IPS-NIHi11 (cell line): ENCODE measurements at regions not wholly inside any gene's neighbourhood (a gene's known extent, or its start where the extent isn't known, plus 50 kb on each side); places are given as distances from the start of the nearest gene placed in this dataset.
"Not testable (repeated sequence)": the region's sequence is repeated elsewhere in the genome, so short reads cannot be mapped to it uniquely, and the experiment has no call there.

Experiments
- DNase-seq: peaks from one replicate; pipeline ENCODE4 v3.0.0; 2012; ENCODE audit warnings: mixed read lengths, low spot score

DNA sequence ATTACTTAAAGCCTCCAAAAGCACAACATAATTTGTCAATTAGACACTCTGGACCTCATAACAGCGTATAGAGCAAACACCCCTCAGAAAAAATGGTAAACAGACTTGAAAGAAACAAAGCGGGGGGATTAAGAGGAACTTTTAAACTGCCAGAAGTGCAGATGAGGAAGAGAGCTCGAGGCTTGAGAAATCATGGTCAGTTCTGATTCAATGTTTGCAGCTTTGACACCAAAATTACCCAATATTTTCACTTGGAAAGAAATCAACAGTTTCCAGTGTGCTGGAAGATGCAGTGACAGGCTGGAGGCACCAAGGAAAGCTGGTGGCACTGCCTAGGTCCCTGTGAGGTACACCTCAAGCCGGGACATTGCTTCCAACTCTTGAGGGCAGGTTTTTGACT lies 180.9 kb upstream of the TOX3 start:
- DNase-seq = no peak

DNA sequence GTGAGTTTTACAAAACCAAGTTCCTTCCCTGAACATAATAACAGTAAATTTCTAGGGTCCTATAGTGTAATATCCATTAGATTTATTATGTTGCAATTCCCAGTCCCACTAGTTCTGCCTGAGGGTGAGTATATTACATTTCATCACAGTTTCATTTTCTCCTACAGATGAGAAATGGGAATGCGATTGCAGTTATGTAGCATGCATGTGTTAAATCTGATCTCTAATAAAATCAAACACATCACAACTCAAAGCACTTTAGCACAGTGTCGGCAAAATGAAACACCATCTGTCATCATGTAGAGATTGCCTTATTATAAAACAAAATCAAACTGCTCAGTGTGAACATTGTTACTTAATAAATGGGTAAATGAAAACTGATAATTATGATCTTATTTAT lies 180.5 kb upstream of the TOX3 start:
- no peak for DNase-seq

DNA sequence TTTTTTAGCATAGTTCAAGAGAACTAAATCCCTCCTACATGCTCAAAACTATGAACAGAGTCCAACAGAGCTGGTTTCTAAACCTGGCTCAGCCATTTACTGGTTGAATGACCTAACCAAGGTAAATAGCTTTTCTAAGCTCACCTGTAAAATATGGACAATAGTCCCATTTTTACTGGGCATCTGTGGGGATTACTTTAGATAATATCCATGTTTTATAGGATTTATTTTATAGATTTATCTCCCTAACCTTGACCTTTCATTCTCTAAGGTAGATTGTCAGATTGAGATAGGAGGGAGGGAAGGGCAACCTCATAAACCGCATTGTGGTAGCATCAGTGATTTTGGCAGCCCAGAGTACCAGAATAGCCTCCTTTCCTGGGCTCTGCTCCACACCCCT lies 178.5 kb upstream of the TOX3 start:
- no peak for DNase-seq

DNA sequence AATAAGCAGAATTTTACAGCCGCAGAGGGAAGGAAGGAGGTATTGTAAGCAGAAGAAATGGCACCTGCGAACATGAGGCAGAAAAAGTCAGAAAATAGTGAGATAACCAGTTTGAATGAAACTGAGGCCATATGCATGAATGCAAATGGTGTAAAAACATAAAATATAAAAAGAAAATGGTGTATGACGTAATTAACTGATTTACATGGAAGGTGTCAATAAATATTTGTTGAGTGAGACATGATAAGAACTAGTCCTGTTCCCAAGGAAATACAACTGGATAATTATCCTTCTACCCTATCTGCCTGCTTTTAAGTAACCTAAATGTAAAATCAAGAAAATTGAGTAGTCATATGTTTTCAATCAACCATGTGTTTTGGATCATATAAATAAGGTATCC lies 178.1 kb upstream of the TOX3 start:
- DNase-seq = no peak

DNA sequence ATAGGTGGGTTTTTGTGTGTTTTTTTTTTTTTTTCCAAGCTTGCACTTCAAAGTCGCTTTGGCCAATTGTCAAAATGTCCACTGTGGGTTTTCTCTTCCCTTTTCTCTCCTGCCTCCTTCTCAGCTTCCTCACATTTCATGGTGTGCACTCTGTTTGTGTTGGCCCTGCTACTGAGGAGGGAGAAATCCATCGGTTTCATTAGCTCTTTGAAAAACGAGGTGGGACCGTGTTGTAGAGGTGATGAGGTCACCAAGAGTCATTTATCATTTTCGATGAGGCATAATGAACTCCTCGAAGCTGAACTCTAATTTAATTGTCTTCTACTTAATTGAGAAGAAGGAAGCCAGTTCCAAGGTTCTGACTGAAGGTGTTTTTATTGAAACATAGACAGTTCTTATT lies 174.4 kb upstream of the TOX3 start:
- no peak for DNase-seq

DNA sequence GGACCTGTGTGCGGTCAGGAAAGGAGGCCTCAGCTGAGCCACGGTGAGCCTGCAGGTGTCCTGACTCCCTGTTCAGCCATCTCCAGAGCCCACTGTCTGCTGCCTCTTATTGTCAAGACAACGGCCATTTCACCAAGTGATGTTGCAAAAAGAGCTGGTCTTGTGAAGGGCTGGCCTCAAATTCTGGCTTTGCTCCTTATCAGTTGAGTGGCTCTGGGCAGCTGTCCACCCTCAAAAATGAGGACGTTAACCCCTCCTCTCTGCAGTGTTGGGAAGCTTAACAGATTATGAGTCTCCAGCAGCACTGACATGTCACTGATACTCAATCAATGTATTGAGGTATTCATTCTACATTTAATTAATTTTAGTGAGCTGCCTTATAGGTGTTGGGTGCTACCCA lies 171.1 kb upstream of the TOX3 start:
- DNase-seq = no peak

DNA sequence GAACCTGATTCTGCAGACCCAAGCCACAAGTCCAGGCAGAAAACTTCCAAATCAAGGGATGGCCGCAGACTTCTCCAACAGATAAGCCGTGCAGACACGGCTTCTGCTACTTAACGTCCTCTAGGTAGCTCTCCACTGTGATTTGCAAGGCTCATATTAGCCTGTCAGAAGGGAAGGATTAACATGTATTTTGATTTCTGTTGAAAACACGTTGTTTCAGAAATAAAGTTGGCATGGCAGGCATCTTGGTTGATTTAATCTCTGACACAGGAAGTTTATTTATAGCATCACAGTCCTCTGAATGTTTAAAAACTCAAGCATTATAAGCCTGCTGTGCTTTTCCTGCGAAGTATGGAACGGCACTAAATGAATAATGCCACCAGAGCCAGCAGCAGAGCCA lies 166.8 kb upstream of the TOX3 start:
- no peak for DNase-seq

DNA sequence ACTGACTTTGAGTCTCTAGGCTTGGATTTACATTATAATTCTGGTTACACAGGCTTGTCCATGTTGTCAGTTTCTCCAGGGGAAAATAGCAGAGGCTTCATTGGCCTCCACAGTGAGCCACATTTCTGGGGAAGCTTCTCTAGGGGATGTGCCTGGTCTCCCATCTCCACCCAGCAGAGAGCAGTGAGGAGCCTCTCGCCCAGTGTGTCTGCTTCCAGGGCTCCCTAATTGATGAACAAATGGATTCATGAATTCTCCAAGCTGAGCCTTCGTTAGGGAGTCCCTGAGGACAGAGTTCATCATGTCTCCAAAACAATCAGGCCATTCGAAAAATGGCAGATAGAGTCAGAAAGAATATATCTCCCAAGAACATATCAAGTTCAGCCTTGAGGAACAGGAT lies 162.4 kb upstream of the TOX3 start:
- no peak for DNase-seq

DNA sequence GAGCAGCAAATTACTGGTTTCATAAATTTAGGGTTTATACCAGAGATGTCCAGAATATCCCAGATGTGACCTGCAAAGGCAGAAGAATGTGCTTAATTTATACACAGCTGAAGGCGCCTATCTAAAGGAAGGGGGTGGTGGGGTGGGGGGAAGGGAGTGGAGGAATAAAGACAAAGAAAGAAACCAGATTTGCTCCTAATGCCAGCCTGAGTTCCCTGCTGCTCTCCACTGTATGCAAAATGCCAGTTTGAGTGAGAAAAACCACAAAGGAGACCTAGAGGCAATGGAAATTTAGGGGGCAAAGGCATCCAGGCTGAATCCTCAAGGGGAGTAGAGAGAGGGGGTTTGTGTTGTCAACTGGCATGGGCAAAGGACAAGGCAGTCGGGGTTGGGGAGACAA lies 161.5 kb upstream of the TOX3 start:
- no peak for DNase-seq

DNA sequence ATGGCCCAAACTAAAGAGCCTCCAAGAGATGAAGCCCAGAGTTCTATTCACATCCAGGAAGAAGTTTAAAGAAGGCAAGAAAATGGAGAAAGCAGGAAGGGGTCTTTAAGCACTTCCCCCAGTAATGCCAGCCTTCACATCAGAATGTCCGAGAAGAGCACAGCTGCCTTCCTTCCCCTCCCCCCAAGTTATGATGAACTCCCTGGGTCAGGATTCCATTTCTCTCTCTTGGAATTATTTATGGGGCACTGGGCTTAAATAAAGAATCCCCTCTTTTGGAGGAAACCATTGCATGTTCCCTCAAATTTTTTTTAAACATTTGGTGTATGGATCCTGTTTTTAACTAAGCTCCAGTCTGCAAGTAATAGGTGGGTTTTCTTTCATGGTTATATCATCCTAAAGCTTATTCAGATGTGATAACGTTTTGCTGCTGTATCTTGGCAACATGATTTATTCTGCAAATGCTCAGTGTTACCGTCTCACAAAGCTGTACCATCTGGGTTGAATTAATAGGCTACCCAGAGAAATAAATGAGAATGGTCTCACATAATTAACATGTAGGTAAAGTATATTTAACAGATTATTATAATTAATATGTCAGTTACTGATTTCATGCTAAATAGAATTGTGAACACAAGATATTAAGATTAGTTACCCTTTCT lies 160.9 kb upstream of the TOX3 start:
- no peak for DNase-seq

DNA sequence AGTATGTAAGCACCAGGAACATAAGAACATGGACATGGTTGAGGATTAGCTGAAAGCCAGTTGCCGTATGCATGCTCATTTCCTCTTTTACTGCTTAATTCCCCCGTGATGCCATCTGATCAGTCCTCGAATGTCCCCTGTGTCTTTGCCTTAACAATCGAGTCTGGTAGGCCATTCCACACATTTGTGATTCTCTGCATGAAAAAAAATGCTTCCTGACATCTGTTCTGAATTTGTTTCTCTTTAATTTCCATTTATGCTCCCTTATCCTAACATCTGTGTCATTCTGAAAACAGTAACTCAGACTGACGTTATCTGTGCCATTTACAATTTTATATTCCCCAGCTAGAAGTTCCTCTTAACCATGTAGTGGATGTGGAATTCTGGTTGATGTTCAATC lies 158.2 kb upstream of the TOX3 start:
- DNase-seq = no peak

DNA sequence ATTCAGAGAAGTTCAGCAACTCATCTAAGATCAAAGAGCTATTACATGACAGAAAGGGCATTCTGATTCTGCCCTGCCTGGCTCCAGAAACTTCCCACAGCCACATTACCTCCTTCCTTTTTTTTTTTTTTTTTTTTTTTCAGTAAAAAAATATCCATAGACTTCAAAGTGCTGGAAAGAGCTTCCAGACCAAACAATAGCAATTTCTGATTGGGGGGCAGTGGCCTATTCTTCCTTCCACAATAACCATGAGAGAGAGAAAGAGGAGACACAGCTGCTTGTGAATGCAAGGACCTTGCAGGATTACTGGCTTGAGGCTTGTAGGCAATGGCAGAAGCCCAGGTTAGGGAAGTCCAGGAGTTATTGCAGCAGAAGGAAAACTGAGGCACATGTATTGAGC lies 151.0 kb upstream of the TOX3 start:
- no peak for DNase-seq

DNA sequence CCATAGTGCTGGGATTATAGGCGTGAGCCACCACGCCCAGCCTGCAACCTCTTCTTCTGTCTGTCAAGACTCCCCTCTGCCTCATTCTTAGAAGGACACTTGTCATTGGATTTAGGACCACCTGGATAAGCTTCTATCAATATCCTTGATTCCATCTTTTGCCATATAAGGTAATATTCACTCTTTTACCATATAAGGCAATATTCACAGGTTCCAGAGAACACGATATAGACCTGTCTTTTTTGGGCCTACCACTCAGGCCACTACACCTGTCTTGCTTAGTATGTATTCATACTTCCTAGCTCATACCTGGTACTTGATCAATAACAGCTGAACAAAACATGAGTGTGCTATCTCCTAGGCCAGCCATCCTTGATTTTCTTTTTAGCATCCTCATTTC lies 149.2 kb upstream of the TOX3 start:
- no peak for DNase-seq

DNA sequence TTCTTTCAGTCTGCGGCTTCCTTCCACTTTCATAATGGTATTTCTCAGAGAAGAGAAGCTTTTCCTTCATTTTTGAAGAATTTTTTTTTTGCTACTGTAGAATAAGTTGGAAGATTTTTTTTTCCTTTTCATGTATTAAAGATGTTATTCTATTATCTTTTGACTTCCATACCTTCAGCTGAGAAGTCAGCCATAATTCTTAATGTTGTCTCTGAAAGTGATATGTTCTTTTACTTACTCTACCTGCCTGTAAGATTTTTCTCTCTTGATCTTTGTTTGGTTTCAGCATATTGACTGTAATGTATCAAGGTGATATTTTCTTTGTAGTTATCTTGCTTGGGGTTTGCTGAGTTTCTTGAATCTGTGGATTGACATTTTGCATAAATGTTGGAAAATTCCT lies 143.5 kb upstream of the TOX3 start:
- DNase-seq = no peak

DNA sequence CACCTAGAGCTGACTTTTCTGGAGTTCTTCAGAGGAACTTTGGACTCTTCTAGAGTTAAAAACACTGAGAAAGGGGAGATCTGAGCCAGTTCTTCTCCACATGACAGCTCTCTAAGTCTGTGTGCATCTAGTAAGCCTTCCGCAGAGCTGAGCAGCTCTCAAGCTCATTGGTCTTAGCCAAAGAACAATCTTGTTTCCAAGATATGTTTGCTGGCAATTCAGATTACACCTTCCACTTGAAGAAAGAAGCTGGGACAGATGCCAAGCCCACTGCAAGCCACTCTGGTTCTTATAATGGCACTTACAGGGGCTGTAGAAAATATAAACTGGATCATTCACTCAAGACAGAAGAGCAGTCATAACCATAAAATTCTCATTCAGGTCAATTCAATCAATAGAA lies 134.1 kb upstream of the TOX3 start:
- no peak for DNase-seq

DNA sequence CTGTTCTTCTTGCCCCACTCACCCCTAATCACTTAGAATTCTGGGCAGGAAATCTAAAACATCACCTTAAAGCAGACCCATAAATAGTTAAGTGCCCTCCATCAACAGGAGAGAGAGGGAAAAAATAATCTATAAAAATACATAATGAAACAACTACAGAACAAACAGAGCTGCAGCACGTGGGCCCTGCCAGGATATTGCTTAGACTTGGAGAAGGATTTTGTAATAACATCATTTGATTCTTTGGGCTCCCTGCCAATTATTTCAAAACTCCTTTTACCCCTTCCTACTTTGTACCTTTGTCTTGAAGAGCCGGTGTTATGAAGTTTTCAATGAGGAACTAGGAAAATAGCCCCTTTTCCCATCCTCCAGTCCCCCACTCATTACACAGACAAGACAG lies 130.6 kb upstream of the TOX3 start:
- DNase-seq = no peak

DNA sequence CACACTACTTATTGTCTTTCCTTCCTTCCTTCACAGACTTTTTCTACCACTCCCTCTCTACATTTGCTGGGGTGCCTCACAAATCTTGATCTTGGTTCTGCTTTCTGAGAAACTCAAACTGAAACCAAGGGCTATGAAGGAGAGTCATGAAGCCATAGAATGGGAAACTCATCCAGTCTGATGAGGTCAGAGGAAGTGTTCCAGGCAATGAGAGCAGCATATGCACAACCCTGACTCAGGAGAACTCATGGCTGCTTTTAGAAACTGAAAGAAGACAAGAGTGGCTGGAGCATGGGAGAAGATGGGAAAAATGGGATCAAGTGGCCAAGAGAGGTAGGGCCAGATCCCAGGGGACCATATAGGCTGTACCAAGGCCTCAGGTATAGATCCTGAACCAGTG lies 130.0 kb upstream of the TOX3 start:
- DNase-seq = no peak

DNA sequence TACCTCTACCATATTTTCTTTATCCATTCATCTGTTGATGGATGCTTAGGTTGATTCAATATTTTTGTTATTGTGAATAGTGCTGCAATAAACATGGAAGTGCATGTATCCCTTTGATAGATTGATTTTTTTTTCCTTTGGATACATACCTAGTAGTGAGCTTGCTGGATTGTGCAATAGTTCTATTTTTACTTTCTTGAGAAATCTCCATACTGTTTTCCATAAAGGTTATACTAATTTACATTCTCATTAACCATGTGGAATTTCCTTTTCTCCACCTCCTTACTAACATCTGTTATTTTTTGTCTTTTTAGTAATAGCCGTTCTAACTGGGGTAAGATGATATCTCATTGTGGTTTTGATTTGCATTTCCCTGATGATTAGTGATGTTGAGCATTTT lies 124.6 kb upstream of the TOX3 start:
- DNase-seq = no peak

DNA sequence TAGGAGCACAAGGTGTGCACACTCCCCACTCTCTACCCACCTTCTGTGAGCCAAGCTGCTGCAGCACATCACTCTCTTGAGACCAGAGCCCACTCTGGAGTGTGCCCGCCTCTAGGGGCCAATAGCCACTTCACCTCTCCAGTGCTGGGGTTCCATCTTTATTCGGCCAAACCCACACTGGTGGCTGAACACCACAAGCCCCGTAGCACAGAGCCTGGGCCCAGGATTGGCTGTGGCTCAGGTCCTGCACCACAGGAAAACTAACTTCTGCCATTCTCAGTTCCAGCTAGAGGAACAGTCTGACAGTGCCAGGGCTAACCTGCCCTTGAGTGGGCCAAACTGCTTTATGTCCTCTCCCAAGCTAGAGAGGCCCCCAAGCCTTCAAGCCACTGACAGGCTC lies 111.0 kb upstream of the TOX3 start:
- DNase-seq = no peak

DNA sequence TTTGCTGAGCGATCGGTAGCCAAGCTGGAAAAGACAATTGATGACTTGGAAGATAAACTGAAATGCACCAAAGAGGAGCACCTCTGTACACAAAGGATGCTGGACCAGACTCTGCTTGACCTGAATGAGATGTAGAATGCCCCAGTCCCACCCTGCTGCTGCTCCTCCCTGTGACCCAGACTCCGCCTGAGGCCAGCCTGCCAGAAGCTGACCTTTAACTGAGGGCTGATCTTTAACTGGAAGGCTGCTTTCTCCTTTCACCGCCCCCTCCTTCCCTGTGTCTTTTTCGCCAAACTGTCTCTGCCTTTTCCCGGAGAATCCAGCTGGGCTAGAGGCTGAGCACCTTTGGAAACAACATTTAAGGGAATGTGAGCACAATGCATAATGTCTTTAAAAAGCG lies 109.0 kb upstream of the TOX3 start:
- not testable (repeated sequence) for DNase-seq

DNA sequence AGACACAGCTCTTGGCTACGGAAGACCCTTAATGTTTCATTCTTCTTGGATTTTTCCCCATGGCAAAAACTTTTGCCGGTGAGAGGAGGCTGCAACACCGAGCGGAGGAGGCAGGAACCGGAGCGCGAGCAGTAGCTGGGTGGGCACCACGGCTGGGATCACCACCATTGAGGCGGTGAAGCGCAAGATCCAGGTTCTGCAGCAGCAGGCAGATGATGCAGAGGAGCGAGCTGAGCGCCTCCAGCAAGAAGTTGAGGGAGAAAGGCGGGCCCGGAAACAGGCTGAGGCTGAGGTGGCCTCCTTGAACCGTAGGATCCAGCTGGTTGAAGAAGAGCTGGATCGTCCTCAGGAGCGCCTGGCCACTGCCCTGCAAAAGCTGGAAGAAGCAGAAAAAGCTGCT lies 108.2 kb upstream of the TOX3 start:
- DNase-seq = not testable (repeated sequence)

DNA sequence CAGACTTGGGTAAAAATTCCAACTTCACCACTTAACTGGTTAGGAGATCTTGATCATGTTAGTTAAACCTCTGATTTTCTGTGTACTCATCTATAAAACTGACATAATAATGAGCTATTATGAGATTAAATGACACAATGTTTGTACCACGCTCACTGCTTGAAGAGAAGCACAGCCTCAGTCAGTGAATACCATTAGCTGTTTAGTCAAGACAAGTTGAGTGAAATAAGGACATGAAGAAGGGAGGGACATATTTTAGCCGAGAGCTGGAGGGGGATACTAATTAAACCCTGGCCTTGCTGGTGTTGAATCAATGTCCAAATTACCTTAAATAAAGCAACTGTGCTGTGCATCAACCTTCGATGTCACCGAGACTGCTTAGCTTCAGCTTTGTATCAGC lies 105.1 kb upstream of the TOX3 start:
- DNase-seq = no peak

DNA sequence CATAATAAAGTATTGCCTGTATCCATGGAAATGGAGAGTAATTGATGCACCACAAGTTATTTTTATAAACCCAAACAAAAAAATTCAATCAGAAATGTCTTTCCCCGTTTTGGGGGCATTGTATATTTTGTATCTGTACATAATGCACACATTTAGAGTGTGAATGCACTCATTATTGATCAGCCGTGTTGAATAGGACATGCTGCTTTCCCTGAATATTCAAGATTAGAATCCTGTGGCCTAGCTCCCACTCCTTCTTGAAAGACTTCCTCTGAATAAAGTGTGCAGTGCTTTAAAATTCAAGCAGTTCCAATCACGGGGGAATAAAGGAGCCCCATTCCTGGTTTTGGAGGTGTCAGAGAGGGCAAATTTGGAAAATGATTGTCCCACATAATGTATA lies 103.8 kb upstream of the TOX3 start:
- DNase-seq = no peak

DNA sequence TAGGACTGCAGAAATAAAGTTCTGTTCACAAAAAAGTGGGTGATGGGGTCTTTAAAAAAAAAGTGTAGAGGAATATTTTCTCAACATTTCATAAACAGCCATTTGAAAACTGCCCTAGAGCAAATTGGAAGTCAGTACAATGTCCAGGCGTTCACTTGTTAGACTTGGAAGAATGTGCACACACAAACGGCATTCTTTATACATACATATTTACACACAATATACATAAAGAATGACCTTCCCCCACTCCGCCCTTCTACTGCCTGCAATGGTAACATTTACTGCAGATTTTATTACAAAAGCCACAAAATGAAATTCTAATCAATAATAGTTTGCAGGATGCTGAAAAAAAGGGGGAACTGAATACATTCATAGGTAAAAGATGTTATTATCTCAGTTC lies 103.4 kb upstream of the TOX3 start:
- DNase-seq = no peak

DNA sequence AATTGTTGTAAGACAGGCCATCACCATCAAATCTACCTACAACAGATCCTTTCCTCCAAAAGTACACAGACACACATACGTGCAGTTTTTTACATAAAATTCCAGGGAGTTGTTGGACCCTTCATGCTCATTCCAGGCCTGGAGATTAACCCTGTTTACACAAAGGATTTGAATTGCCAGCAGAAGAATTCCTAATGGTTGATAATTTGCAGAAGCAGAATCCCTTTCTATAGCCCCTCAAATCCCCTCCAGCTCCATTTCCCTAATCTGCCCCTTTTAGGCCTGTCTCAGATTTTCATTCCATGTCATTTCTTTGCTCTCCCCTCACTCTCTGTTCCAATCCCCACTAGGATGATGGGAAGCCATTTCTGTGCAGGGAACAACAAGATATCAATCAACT lies 102.9 kb upstream of the TOX3 start:
- DNase-seq = no peak
